ENCODE measurements at regions not wholly inside any gene's neighbourhood (a gene's known extent, or its start where the extent isn't known, plus 50 kb on each side); places are given as distances from the start of the nearest gene placed in this dataset.

DNA sequence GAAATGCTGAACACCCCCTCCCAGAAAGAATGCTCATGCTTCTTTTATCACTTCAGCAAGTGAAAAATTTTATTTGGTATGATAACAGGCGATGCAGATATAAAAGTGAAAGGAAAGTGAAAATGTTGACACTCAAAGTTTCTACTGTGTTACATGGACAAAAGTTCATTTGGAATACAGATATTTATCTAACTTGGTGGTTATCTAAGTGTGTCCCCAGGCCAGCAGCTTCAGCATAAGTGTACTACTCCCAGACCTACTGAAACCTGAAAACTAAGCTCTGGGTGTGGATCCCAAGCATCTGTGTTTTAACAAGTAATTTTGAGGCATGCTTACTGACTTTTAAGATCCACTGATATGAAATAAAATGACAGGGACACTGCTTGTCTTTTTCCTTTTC, 157.1 kb upstream of the BCHE start:
- H3K4me1 ChIP-seq (ENCODE audit: control insufficient read depth, extremely low read depth, insufficient read depth, low read length): no peaks in the 10 kb centered on the region
- H3K27me3 ChIP-seq (ENCODE audit: control insufficient read depth, extremely low read depth, insufficient read depth, low read length): no peaks in the 10 kb centered on the region
- H3K27ac ChIP-seq (ENCODE audit: control insufficient read depth, insufficient read depth, low read length): no peak overlapping the region
- dilution Hi-C loops (cut with MboI; ENCODE audit: extremely low pct_ligation_motif_present, low sequenced_read_pairs): no loop called here
- no peaks in the 10 kb centered on the region for H4K20me1 ChIP-seq (ENCODE audit: control insufficient read depth, extremely low read depth, insufficient read depth, low read length)
- no peak for TF ChIP-seq EZH2 (IDR thresholded peaks at IDR 0.05; ENCODE audit: low read length)
- TF ChIP-seq, protein P1, sequence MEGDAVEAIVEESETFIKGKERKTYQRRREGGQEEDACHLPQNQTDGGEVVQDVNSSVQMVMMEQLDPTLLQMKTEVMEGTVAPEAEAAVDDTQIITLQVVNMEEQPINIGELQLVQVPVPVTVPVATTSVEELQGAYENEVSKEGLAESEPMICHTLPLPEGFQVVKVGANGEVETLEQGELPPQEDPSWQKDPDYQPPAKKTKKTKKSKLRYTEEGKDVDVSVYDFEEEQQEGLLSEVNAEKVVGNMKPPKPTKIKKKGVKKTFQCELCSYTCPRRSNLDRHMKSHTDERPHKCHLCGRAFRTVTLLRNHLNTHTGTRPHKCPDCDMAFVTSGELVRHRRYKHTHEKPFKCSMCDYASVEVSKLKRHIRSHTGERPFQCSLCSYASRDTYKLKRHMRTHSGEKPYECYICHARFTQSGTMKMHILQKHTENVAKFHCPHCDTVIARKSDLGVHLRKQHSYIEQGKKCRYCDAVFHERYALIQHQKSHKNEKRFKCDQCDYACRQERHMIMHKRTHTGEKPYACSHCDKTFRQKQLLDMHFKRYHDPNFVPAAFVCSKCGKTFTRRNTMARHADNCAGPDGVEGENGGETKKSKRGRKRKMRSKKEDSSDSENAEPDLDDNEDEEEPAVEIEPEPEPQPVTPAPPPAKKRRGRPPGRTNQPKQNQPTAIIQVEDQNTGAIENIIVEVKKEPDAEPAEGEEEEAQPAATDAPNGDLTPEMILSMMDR (optimal IDR thresholded peaks at IDR 0.05 in 1 of 3, IDR thresholded peaks at IDR 0.05 in 1 of 3, conservative IDR thresholded peaks at IDR 0.05 in 1 of 3; ENCODE audit: extremely low read depth in 1 of 3, insufficient read depth in 2 of 3, low read length in 3 of 3): no peak
- no peaks in the 10 kb centered on the region for H3K9me3 ChIP-seq (ENCODE audit: control insufficient read depth, low read depth, low read length)
- H3K9ac ChIP-seq (ENCODE audit: control insufficient read depth, extremely low read depth, insufficient read depth, low read length): no peak overlapping the region
- no peaks in the 10 kb centered on the region for H3K36me3 ChIP-seq (ENCODE audit: control insufficient read depth in 2 of 2, extremely low read depth in 1 of 2, insufficient read depth in 2 of 2, low read length in 2 of 2)
- H2AFZ ChIP-seq (ENCODE audit: control insufficient read depth, low read length): no peak overlapping the region
- FAIRE-seq (no peak), DNase-seq (ENCODE audit: low read depth, low spot score) (no peak)
- H3K4me3 ChIP-seq (ENCODE audit: control insufficient read depth in 2 of 3, extremely low read depth in 1 of 3, insufficient read depth in 2 of 3, low read depth in 1 of 3, low read length in 3 of 3): no peak overlapping the region
- no peaks in the 10 kb centered on the region for H3K79me2 ChIP-seq (ENCODE audit: control insufficient read depth, insufficient read depth, low read length)
- H3K4me2 ChIP-seq (ENCODE audit: control insufficient read depth, extremely low read depth, insufficient read depth, low read depth, low read length): no peak overlapping the region
- H3K9me1 ChIP-seq (ENCODE audit: control insufficient read depth, extremely low read depth, insufficient read depth, low read length): no peaks in the 10 kb centered on the region

DNA sequence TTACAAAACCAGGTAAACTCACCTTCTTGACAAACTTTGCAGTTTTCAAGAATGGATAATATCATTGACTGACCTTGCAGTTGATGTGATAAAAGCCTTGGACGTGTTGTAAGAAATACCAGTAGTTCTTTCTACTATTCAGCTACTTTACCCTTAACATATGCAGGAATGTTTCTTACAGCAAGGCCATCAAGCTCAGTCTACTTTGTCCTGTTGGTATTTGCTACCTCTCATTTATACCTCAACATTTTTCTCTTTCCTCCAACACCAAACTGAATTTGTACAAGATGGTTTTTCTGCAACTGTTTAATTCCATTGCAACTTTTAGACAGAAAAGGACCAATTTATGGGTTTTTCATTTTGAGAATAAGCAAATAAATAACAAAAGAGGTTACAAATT, 147.4 kb upstream of the BCHE start:
- Histone ChIP-seq H3K9me3 (ENCODE audit: control insufficient read depth, low read depth, low read length) (no peaks in the 10 kb centered on the region), H3K27ac (ENCODE audit: control insufficient read depth, insufficient read depth, low read length) (no peak overlapping the region), H3K4me3 (ENCODE audit: control insufficient read depth in 2 of 3, extremely low read depth in 1 of 3, insufficient read depth in 2 of 3, low read depth in 1 of 3, low read length in 3 of 3) (no peak overlapping the region), H3K4me2 (ENCODE audit: control insufficient read depth, extremely low read depth, insufficient read depth, low read depth, low read length) (no peak overlapping the region), H3K4me1 (ENCODE audit: control insufficient read depth, extremely low read depth, insufficient read depth, low read length) (no peaks in the 10 kb centered on the region), H3K9me1 (ENCODE audit: control insufficient read depth, extremely low read depth, insufficient read depth, low read length) (no peaks in the 10 kb centered on the region), H3K9ac (ENCODE audit: control insufficient read depth, extremely low read depth, insufficient read depth, low read length) (no peak overlapping the region), H3K36me3 (ENCODE audit: control insufficient read depth in 2 of 2, extremely low read depth in 1 of 2, insufficient read depth in 2 of 2, low read length in 2 of 2) (no peaks in the 10 kb centered on the region), H2AFZ (ENCODE audit: control insufficient read depth, low read length) (no peak overlapping the region), H3K27me3 (ENCODE audit: control insufficient read depth, extremely low read depth, insufficient read depth, low read length) (no peaks in the 10 kb centered on the region), H3K79me2 (ENCODE audit: control insufficient read depth, insufficient read depth, low read length) (no peaks in the 10 kb centered on the region), H4K20me1 (ENCODE audit: control insufficient read depth, extremely low read depth, insufficient read depth, low read length) (no peaks in the 10 kb centered on the region)
- DNase-seq (ENCODE audit: low read depth, low spot score): no peak
- dilution Hi-C loops (cut with MboI; ENCODE audit: extremely low pct_ligation_motif_present, low sequenced_read_pairs): no loop called here
- TF ChIP-seq EZH2 (IDR thresholded peaks at IDR 0.05; ENCODE audit: low read length): no peak
- TF ChIP-seq, protein P1 (optimal IDR thresholded peaks at IDR 0.05 in 1 of 3, IDR thresholded peaks at IDR 0.05 in 1 of 3, conservative IDR thresholded peaks at IDR 0.05 in 1 of 3; ENCODE audit: extremely low read depth in 1 of 3, insufficient read depth in 2 of 3, low read length in 3 of 3): no peak
- no peak for FAIRE-seq

Measured in keratinocyte (primary cell).